ENCODE measurements at regions not wholly inside any gene's neighbourhood (a gene's known extent, or its start where the extent isn't known, plus 50 kb on each side); places are given as distances from the start of the nearest gene placed in this dataset.

DNA sequence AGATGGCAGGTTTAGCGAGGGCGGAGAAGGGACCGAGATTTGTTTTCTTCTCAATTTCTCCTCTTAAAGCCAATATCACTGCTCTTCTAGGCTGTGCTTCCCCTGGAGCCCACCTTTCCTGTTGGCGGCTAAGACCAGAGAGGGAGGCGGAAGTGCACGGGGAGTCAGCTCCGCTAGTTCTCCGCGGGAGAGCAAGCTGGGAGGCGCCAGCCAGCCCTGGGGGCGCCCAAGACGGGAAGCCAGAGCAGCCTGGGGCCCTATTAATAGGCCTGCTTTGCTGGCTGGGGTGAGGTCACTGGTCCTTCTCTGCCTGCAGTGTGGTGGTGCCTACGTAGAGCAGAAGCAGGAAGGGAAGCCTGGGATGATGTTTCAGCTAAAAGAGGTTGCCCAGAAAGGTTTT is 61.6 kb downstream of the LSM5 start:
- no peak for TF ChIP-seq CEBPB (IDR thresholded peaks at IDR 0.05)
- TF ChIP-seq RAD21 (IDR thresholded peaks at IDR 0.05; ENCODE audit: low read depth), result no peak
- no peak for TF ChIP-seq TEAD4 (IDR thresholded peaks at IDR 0.05)
- TF ChIP-seq, protein P1, sequence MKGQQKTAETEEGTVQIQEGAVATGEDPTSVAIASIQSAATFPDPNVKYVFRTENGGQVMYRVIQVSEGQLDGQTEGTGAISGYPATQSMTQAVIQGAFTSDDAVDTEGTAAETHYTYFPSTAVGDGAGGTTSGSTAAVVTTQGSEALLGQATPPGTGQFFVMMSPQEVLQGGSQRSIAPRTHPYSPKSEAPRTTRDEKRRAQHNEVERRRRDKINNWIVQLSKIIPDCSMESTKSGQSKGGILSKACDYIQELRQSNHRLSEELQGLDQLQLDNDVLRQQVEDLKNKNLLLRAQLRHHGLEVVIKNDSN (IDR thresholded peaks at IDR 0.05), result no peak
- TF ChIP-seq, protein P2, sequence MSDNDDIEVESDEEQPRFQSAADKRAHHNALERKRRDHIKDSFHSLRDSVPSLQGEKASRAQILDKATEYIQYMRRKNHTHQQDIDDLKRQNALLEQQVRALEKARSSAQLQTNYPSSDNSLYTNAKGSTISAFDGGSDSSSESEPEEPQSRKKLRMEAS (IDR thresholded peaks at IDR 0.05), result no peak
- TF ChIP-seq NFIC (IDR thresholded peaks at IDR 0.05), result no peak
- TF ChIP-seq FOXM1 (IDR thresholded peaks at IDR 0.05; ENCODE audit: borderline replicate concordance, low read depth), result no peak
- TF ChIP-seq, protein P3, sequence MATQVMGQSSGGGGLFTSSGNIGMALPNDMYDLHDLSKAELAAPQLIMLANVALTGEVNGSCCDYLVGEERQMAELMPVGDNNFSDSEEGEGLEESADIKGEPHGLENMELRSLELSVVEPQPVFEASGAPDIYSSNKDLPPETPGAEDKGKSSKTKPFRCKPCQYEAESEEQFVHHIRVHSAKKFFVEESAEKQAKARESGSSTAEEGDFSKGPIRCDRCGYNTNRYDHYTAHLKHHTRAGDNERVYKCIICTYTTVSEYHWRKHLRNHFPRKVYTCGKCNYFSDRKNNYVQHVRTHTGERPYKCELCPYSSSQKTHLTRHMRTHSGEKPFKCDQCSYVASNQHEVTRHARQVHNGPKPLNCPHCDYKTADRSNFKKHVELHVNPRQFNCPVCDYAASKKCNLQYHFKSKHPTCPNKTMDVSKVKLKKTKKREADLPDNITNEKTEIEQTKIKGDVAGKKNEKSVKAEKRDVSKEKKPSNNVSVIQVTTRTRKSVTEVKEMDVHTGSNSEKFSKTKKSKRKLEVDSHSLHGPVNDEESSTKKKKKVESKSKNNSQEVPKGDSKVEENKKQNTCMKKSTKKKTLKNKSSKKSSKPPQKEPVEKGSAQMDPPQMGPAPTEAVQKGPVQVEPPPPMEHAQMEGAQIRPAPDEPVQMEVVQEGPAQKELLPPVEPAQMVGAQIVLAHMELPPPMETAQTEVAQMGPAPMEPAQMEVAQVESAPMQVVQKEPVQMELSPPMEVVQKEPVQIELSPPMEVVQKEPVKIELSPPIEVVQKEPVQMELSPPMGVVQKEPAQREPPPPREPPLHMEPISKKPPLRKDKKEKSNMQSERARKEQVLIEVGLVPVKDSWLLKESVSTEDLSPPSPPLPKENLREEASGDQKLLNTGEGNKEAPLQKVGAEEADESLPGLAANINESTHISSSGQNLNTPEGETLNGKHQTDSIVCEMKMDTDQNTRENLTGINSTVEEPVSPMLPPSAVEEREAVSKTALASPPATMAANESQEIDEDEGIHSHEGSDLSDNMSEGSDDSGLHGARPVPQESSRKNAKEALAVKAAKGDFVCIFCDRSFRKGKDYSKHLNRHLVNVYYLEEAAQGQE (IDR thresholded peaks at IDR 0.05; ENCODE audit: low read depth), result no peak
- no peak for TF ChIP-seq TAF1 (IDR thresholded peaks at IDR 0.05; ENCODE audit: low read depth)
- TF ChIP-seq TCF12 (IDR thresholded peaks at IDR 0.05; ENCODE audit: low read depth), result no peak
- TF ChIP-seq CREB1 (IDR thresholded peaks at IDR 0.05; ENCODE audit: low read depth), result no peak
- no peak for TF ChIP-seq YY1 (IDR thresholded peaks at IDR 0.05; ENCODE audit: low read depth)
- TF ChIP-seq ZBTB7A (IDR thresholded peaks at IDR 0.05; ENCODE audit: low read depth), result no peak
- TF ChIP-seq EGR1 (IDR thresholded peaks at IDR 0.05), result no peak

DNA sequence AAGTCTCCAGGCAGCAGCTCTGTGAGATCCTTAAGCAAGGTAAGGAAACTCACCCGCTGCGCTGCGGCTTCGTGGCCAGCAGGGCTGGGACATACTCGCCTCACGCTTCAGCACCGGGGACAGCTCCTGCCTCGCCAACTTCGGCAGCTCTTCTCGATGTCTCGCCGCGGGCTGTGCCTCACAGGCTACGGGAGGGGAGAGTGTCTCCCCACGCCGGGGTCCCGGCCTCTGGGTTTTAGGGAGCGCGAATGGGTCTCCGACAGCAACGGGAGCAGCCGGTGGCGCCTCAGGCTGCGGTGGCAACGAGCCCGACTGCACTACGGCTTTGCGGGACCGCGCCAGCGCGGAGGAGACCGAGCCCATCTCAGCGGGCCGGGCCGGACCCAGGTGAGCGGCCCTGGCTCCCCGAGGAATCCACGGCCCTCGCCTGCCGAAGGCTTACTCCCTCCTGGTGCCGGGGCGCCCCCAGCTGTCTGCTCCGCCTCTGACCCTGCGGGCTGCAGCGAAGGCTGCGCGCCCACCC is 62.4 kb downstream of the LSM5 start:
- TF ChIP-seq, protein P3 (IDR thresholded peaks at IDR 0.05; ENCODE audit: low read depth), result peak; percentile 98
- TF ChIP-seq ZBTB7A (IDR thresholded peaks at IDR 0.05; ENCODE audit: low read depth) (no peak), CEBPB (IDR thresholded peaks at IDR 0.05) (no peak), TCF12 (IDR thresholded peaks at IDR 0.05; ENCODE audit: low read depth) (no peak), CREB1 (IDR thresholded peaks at IDR 0.05; ENCODE audit: low read depth) (no peak), EP300 (IDR thresholded peaks at IDR 0.05; ENCODE audit: borderline replicate concordance) (no peak), TEAD4 (IDR thresholded peaks at IDR 0.05) (peak; percentile 19; the same call in 1 of the 2 replicates), NFIC (IDR thresholded peaks at IDR 0.05) (no peak), TAF1 (IDR thresholded peaks at IDR 0.05; ENCODE audit: low read depth) (no peak), RAD21 (IDR thresholded peaks at IDR 0.05; ENCODE audit: low read depth) (peak; percentile 5; the same call in 1 of the 2 replicates), YY1 (IDR thresholded peaks at IDR 0.05; ENCODE audit: low read depth) (no peak), EGR1 (IDR thresholded peaks at IDR 0.05) (no peak)
- TF ChIP-seq, protein P2 (IDR thresholded peaks at IDR 0.05), result peak; percentile 75
- TF ChIP-seq, protein P1 (IDR thresholded peaks at IDR 0.05), result no peak

DNA sequence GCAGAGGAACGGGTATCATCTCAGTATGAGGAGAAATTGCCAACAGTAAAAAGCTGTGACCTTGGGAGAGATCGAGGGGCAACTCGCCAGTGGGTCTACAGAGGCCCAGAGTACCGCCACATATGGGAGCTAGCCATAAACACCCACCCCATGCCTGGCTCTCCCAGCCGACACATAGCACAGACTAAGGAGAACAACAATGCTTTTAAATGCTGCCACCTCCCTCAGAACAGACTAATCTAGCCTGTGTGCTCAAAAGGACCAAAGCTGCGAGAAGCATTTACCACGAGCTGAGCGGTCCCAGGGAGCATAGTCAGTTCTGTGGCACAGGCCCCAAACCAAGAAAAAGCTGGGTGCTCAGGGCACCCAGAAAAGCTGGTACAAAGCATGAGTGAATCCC is 73.3 kb downstream of the LSM5 start:
- TF ChIP-seq CREB1 (IDR thresholded peaks at IDR 0.05; ENCODE audit: low read depth) (no peak), EGR1 (IDR thresholded peaks at IDR 0.05) (no peak), EP300 (IDR thresholded peaks at IDR 0.05; ENCODE audit: borderline replicate concordance) (no peak), NFIC (IDR thresholded peaks at IDR 0.05) (no peak), ZBTB7A (IDR thresholded peaks at IDR 0.05; ENCODE audit: low read depth) (no peak), TCF12 (IDR thresholded peaks at IDR 0.05; ENCODE audit: low read depth) (no peak), RAD21 (IDR thresholded peaks at IDR 0.05; ENCODE audit: low read depth) (no peak), CEBPB (IDR thresholded peaks at IDR 0.05) (no peak), FOXM1 (IDR thresholded peaks at IDR 0.05; ENCODE audit: borderline replicate concordance, low read depth) (no peak), TEAD4 (IDR thresholded peaks at IDR 0.05) (no peak), YY1 (IDR thresholded peaks at IDR 0.05; ENCODE audit: low read depth) (no peak), TAF1 (IDR thresholded peaks at IDR 0.05; ENCODE audit: low read depth) (no peak)
- TF ChIP-seq, protein P3 (IDR thresholded peaks at IDR 0.05; ENCODE audit: low read depth), result no peak
- TF ChIP-seq, protein P1 (IDR thresholded peaks at IDR 0.05), result no peak
- TF ChIP-seq, protein P2 (IDR thresholded peaks at IDR 0.05), result no peak

All from Ishikawa (cell line).